ENCODE measurements at regions not wholly inside any gene's neighbourhood (a gene's known extent, or its start where the extent isn't known, plus 50 kb on each side); places are given as distances from the start of the nearest gene placed in this dataset.

GRCh38 chr6:95365454-95365853 lies 211.9 kb upstream of the MANEA start:
- Histone ChIP-seq H3K79me2 (ENCODE audit: insufficient read depth, low read length) (no peaks in the 10 kb centered on the region), H3K4me1 (ENCODE audit: insufficient read depth, low read length) (no peaks in the 10 kb centered on the region), H2AFZ (ENCODE audit: low read depth, low read length) (no peak overlapping the region), H3K4me3 (ENCODE audit: insufficient read depth, low read depth, low read length) (no peak overlapping the region), H4K20me1 (ENCODE audit: insufficient read depth, low read length) (no peaks in the 10 kb centered on the region), H3K9ac (ENCODE audit: low read length) (no peak overlapping the region), H3K36me3 (ENCODE audit: insufficient read depth, low read length) (no peaks in the 10 kb centered on the region), H3K9me3 (ENCODE audit: insufficient read depth, low read depth, low read length) (no peaks in the 10 kb centered on the region), H3K27me3 (ENCODE audit: insufficient read depth, low read length) (no peaks in the 10 kb centered on the region), H3K4me2 (ENCODE audit: low read length) (no peak overlapping the region), H3K27ac (ENCODE audit: low read depth, low read length) (no peak overlapping the region)
- no peak overlapping the region for H3K27ac Mint-ChIP-seq (ENCODE audit: unreplicated experiment)
- H3K4me1 Mint-ChIP-seq (ENCODE audit: low read depth, unreplicated experiment), result no peaks in the 10 kb centered on the region
- no peak for FAIRE-seq
- H3K27me3 Mint-ChIP-seq (ENCODE audit: low read depth, unreplicated experiment), result no peaks in the 10 kb centered on the region
- H3K9me3 Mint-ChIP-seq (ENCODE audit: unreplicated experiment), result no peaks in the 10 kb centered on the region
- TF ChIP-seq CTCF (IDR thresholded peaks at IDR 0.05; ENCODE audit: insufficient read depth, low read depth, low read length), result no peak
- TF ChIP-seq EZH2 (IDR thresholded peaks at IDR 0.05; ENCODE audit: insufficient read depth, low read length), result no peak
- no peak overlapping the region for H3K4me3 Mint-ChIP-seq (ENCODE audit: unreplicated experiment)
- no peaks in the 10 kb centered on the region for H3K36me3 Mint-ChIP-seq (ENCODE audit: low read depth, unreplicated experiment)
- no peak for DNase-seq (ENCODE audit: low read depth)

- Histone ChIP-seq H3K27ac (ENCODE audit: low read depth, low read length) (no peak overlapping the region), H3K27me3 (ENCODE audit: insufficient read depth, low read length) (no peaks in the 10 kb centered on the region), H4K20me1 (ENCODE audit: insufficient read depth, low read length) (no peaks in the 10 kb centered on the region), H3K4me1 (ENCODE audit: insufficient read depth, low read length) (no peaks in the 10 kb centered on the region), H3K9ac (ENCODE audit: low read length) (no peak overlapping the region), H3K4me3 (ENCODE audit: insufficient read depth, low read depth, low read length) (no peak overlapping the region), H3K4me2 (ENCODE audit: low read length) (no peak overlapping the region), H3K36me3 (ENCODE audit: insufficient read depth, low read length) (no peaks in the 10 kb centered on the region), H2AFZ (ENCODE audit: low read depth, low read length) (no peak overlapping the region), H3K79me2 (ENCODE audit: insufficient read depth, low read length) (no peaks in the 10 kb centered on the region), H3K9me3 (ENCODE audit: insufficient read depth, low read depth, low read length) (no peaks in the 10 kb centered on the region)
- no peak for FAIRE-seq
- Mint-ChIP-seq H3K4me3 (ENCODE audit: unreplicated experiment) (no peak overlapping the region), H3K27me3 (ENCODE audit: low read depth, unreplicated experiment) (no peaks in the 10 kb centered on the region), H3K36me3 (ENCODE audit: low read depth, unreplicated experiment) (no peaks in the 10 kb centered on the region), H3K9me3 (ENCODE audit: unreplicated experiment) (no peaks in the 10 kb centered on the region), H3K27ac (ENCODE audit: unreplicated experiment) (no peak overlapping the region), H3K4me1 (ENCODE audit: low read depth, unreplicated experiment) (no peaks in the 10 kb centered on the region)
- no peak for DNase-seq (ENCODE audit: low read depth)
- no peak for TF ChIP-seq CTCF (IDR thresholded peaks at IDR 0.05; ENCODE audit: insufficient read depth, low read depth, low read length)
- no peak for TF ChIP-seq EZH2 (IDR thresholded peaks at IDR 0.05; ENCODE audit: insufficient read depth, low read length)
These were observed 210.9 kb upstream of the MANEA start for GRCh38 chr6:95366414-95366813.

GRCh38 chr6:95383878-95384277 lies 193.5 kb upstream of the MANEA start:
- TF ChIP-seq EZH2 (IDR thresholded peaks at IDR 0.05; ENCODE audit: insufficient read depth, low read length) (no peak), CTCF (IDR thresholded peaks at IDR 0.05; ENCODE audit: insufficient read depth, low read depth, low read length) (no peak)
- Histone ChIP-seq H3K36me3 (ENCODE audit: insufficient read depth, low read length) (no peaks in the 10 kb centered on the region), H3K27ac (ENCODE audit: low read depth, low read length) (no peak overlapping the region), H3K4me3 (ENCODE audit: insufficient read depth, low read depth, low read length) (no peak overlapping the region), H3K9ac (ENCODE audit: low read length) (no peak overlapping the region), H3K4me2 (ENCODE audit: low read length) (no peak overlapping the region), H4K20me1 (ENCODE audit: insufficient read depth, low read length) (no peaks in the 10 kb centered on the region), H3K79me2 (ENCODE audit: insufficient read depth, low read length) (no peaks in the 10 kb centered on the region), H2AFZ (ENCODE audit: low read depth, low read length) (no peak overlapping the region), H3K4me1 (ENCODE audit: insufficient read depth, low read length) (no peaks in the 10 kb centered on the region), H3K27me3 (ENCODE audit: insufficient read depth, low read length) (no peaks in the 10 kb centered on the region), H3K9me3 (ENCODE audit: insufficient read depth, low read depth, low read length) (peaks cover 3% of the 10 kb centered on the region)
- peaks cover 4% of the 10 kb centered on the region for H3K9me3 Mint-ChIP-seq (ENCODE audit: unreplicated experiment)
- H3K27me3 Mint-ChIP-seq (ENCODE audit: low read depth, unreplicated experiment), result no peaks in the 10 kb centered on the region
- no peak overlapping the region for H3K27ac Mint-ChIP-seq (ENCODE audit: unreplicated experiment)
- FAIRE-seq, result no peak
- no peak overlapping the region for H3K4me3 Mint-ChIP-seq (ENCODE audit: unreplicated experiment)
- no peaks in the 10 kb centered on the region for H3K4me1 Mint-ChIP-seq (ENCODE audit: low read depth, unreplicated experiment)
- DNase-seq (ENCODE audit: low read depth), result no peak
- no peaks in the 10 kb centered on the region for H3K36me3 Mint-ChIP-seq (ENCODE audit: low read depth, unreplicated experiment)

All from astrocyte (in vitro differentiated cells and primary cell).